ENCODE measurements at regions not wholly inside any gene's neighbourhood (a gene's known extent, or its start where the extent isn't known, plus 50 kb on each side); places are given as distances from the start of the nearest gene placed in this dataset.

DNA sequence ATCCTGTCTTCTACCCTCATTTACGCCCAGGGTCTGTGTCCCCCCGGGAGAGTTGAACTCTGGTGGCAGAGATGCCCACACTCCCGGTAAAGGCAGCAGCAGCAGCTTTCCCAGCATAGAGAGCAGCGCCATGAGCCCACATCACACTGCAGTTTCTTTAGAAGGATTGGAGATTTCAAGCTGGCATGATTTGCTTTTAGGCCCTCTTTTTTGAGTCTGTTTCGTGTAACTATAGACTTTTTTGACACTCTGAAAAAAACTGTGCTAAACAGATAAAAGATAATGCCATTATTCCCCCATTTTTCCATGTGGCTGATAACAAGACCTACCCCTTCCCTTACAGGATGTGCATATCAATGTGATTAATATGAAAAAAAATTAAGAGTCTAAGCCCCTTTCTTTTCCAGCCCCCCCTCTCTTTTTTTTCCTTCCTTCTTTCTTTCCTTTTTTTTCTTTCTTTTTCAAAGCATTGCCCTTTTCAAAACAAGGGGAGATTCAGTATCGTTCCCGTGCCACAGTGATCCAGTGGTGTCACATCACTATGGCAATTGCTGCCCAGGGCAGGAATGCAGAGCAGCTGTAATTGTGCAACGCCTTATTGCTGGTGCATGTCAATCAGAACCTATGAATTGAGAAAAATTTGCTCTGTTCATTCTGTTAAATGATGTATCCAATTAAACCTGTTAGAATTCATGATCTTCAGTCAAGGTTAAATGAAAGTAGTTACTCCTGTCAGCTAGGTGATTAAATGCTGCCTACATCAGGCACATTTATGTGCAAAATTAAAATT lies 104.5 kb downstream of the CDCA7 start:
- TF ChIP-seq POLR2AphosphoS5 (IDR thresholded peaks at IDR 0.05; ENCODE audit: low read depth, low read length): no peak
- no peak for TF ChIP-seq POLR2A (IDR thresholded peaks at IDR 0.05; ENCODE audit: low read depth, low read length)
- no peak for TF ChIP-seq POU2F2 (IDR thresholded peaks at IDR 0.05; ENCODE audit: low read depth, low read length)
- TF ChIP-seq SPI1 (IDR thresholded peaks at IDR 0.05; ENCODE audit: low read depth, low read length): no peak

Measured in GM12891 (cell line).